ENCODE measurements at regions not wholly inside any gene's neighbourhood (a gene's known extent, or its start where the extent isn't known, plus 50 kb on each side); places are given as distances from the start of the nearest gene placed in this dataset.

- ATAC-seq (no peak), DNase-seq (no peak)
- Mint-ChIP-seq H3K4me1 (no peaks in the 10 kb centered on the region), H3K27me3 (peaks cover 12% of the 10 kb centered on the region), H3K36me3 (ENCODE audit: low read depth) (no peaks in the 10 kb centered on the region), H3K27ac (no peak overlapping the region), H3K4me3 (no peak overlapping the region), H3K9me3 (no peaks in the 10 kb centered on the region)
Measured at GRCh38 chr16:17718495-17718894, 247.7 kb upstream of the XYLT1 start.

- Mint-ChIP-seq H3K4me1 (no peaks in the 10 kb centered on the region), H3K27ac (no peak overlapping the region), H3K9me3 (peaks cover 4% of the 10 kb centered on the region), H3K4me3 (no peak overlapping the region), H3K36me3 (ENCODE audit: low read depth) (no peaks in the 10 kb centered on the region), H3K27me3 (no peaks in the 10 kb centered on the region)
- ATAC-seq (no peak), DNase-seq (no peak)
Measured at GRCh38 chr16:17705847-17706246, 235.1 kb upstream of the XYLT1 start.

GRCh38 chr16:17696616-17697015 lies 225.9 kb upstream of the XYLT1 start:
- H3K36me3 Mint-ChIP-seq (ENCODE audit: low read depth): no peaks in the 10 kb centered on the region
- no peak overlapping the region for H3K27ac Mint-ChIP-seq
- H3K4me1 Mint-ChIP-seq: no peaks in the 10 kb centered on the region
- no peaks in the 10 kb centered on the region for H3K9me3 Mint-ChIP-seq
- no peak for ATAC-seq
- H3K4me3 Mint-ChIP-seq: no peak overlapping the region
- peaks cover 15% of the 10 kb centered on the region for H3K27me3 Mint-ChIP-seq
- DNase-seq: no peak

GRCh38 chr16:17692484-17692883 lies 221.7 kb upstream of the XYLT1 start:
- DNase-seq: no peak
- no peaks in the 10 kb centered on the region for H3K9me3 Mint-ChIP-seq
- no peak for ATAC-seq
- peaks cover 16% of the 10 kb centered on the region for H3K27me3 Mint-ChIP-seq
- H3K4me1 Mint-ChIP-seq: no peaks in the 10 kb centered on the region
- H3K36me3 Mint-ChIP-seq (ENCODE audit: low read depth): no peaks in the 10 kb centered on the region
- H3K27ac Mint-ChIP-seq: no peak overlapping the region
- no peak overlapping the region for H3K4me3 Mint-ChIP-seq

GRCh38 chr16:17691899-17692176 lies 221.1 kb upstream of the XYLT1 start:
- Mint-ChIP-seq H3K27me3 (peaks cover 16% of the 10 kb centered on the region), H3K4me1 (no peaks in the 10 kb centered on the region), H3K4me3 (no peak overlapping the region), H3K9me3 (no peaks in the 10 kb centered on the region), H3K36me3 (ENCODE audit: low read depth) (no peaks in the 10 kb centered on the region), H3K27ac (no peak overlapping the region)
- DNase-seq (no peak), ATAC-seq (no peak)

GRCh38 chr16:17691106-17691898 lies 220.5 kb upstream of the XYLT1 start:
- Mint-ChIP-seq H3K9me3 (no peaks in the 10 kb centered on the region), H3K4me1 (no peaks in the 10 kb centered on the region), H3K27ac (no peak overlapping the region), H3K36me3 (ENCODE audit: low read depth) (no peaks in the 10 kb centered on the region), H3K4me3 (no peak overlapping the region), H3K27me3 (peaks cover 19% of the 10 kb centered on the region)
- no peak for DNase-seq
- ATAC-seq: no peak

- H3K9me3 Mint-ChIP-seq: peaks cover 7% of the 10 kb centered on the region
- H3K4me3 Mint-ChIP-seq: no peak overlapping the region
- H3K36me3 Mint-ChIP-seq (ENCODE audit: low read depth): no peaks in the 10 kb centered on the region
Measured at GRCh38 chr16:17685447-17685846, 214.7 kb upstream of the XYLT1 start.

GRCh38 chr16:17683281-17683680 lies 212.5 kb upstream of the XYLT1 start:
- DNase-seq (no peak), ATAC-seq (no peak)
- H3K4me3 Mint-ChIP-seq: no peak overlapping the region
- H3K4me1 Mint-ChIP-seq: no peaks in the 10 kb centered on the region
- peaks cover 15% of the 10 kb centered on the region for H3K27me3 Mint-ChIP-seq
- peaks cover 14% of the 10 kb centered on the region for H3K9me3 Mint-ChIP-seq
- no peak overlapping the region for H3K27ac Mint-ChIP-seq
- no peaks in the 10 kb centered on the region for H3K36me3 Mint-ChIP-seq (ENCODE audit: low read depth)

More at GRCh38 chr16:17685447-17685846, 214.7 kb upstream of the XYLT1 start:
- ATAC-seq (no peak), DNase-seq (no peak)
- Mint-ChIP-seq H3K27ac (no peak overlapping the region), H3K27me3 (peaks cover 18% of the 10 kb centered on the region), H3K4me1 (no peaks in the 10 kb centered on the region)

GRCh38 chr16:17676171-17676570 lies 205.4 kb upstream of the XYLT1 start:
- no peak overlapping the region for H3K27ac Mint-ChIP-seq
- H3K4me1 Mint-ChIP-seq: no peaks in the 10 kb centered on the region
- H3K9me3 Mint-ChIP-seq: peaks cover 10% of the 10 kb centered on the region
- peaks cover 9% of the 10 kb centered on the region for H3K27me3 Mint-ChIP-seq
- no peaks in the 10 kb centered on the region for H3K36me3 Mint-ChIP-seq (ENCODE audit: low read depth)
- H3K4me3 Mint-ChIP-seq: no peak overlapping the region
- DNase-seq: no peak
- no peak for ATAC-seq

- no peak overlapping the region for H3K27ac Mint-ChIP-seq
- H3K9me3 Mint-ChIP-seq: peaks cover 12% of the 10 kb centered on the region
- peaks cover 2% of the 10 kb centered on the region for H3K27me3 Mint-ChIP-seq
- ATAC-seq: no peak
- DNase-seq: no peak
- peaks cover 3% of the 10 kb centered on the region for H3K4me1 Mint-ChIP-seq
- H3K4me3 Mint-ChIP-seq: no peak overlapping the region
- H3K36me3 Mint-ChIP-seq (ENCODE audit: low read depth): no peaks in the 10 kb centered on the region
Measured at GRCh38 chr16:17668386-17668785, 197.6 kb upstream of the XYLT1 start.

- ATAC-seq: peak; percentile 54
- Mint-ChIP-seq H3K9me3 (peaks cover 12% of the 10 kb centered on the region), H3K36me3 (ENCODE audit: low read depth) (no peaks in the 10 kb centered on the region), H3K27me3 (no peaks in the 10 kb centered on the region), H3K4me1 (peaks cover 3% of the 10 kb centered on the region), H3K4me3 (no peak overlapping the region), H3K27ac (no peak overlapping the region)
- DNase-seq: no peak
Measured at GRCh38 chr16:17666293-17666692, 195.5 kb upstream of the XYLT1 start.

GRCh38 chr16:17658881-17659280 lies 188.1 kb upstream of the XYLT1 start:
- Mint-ChIP-seq H3K4me1 (no peaks in the 10 kb centered on the region), H3K9me3 (no peaks in the 10 kb centered on the region), H3K27ac (no peak overlapping the region)

GRCh38 chr16:17657045-17657444 lies 186.3 kb upstream of the XYLT1 start:
- Mint-ChIP-seq H3K27me3 (peaks cover 20% of the 10 kb centered on the region), H3K4me1 (no peaks in the 10 kb centered on the region), H3K4me3 (no peak overlapping the region), H3K9me3 (no peaks in the 10 kb centered on the region), H3K27ac (no peak overlapping the region), H3K36me3 (ENCODE audit: low read depth) (no peaks in the 10 kb centered on the region)
- ATAC-seq: no peak
- no peak for DNase-seq

More at GRCh38 chr16:17658881-17659280, 188.1 kb upstream of the XYLT1 start:
- H3K36me3 Mint-ChIP-seq (ENCODE audit: low read depth): no peaks in the 10 kb centered on the region
- no peak for DNase-seq
- no peak overlapping the region for H3K4me3 Mint-ChIP-seq
- no peak for ATAC-seq
- H3K27me3 Mint-ChIP-seq: peaks cover 16% of the 10 kb centered on the region

- ATAC-seq (no peak), DNase-seq (no peak)
- Mint-ChIP-seq H3K4me3 (no peak overlapping the region), H3K4me1 (no peaks in the 10 kb centered on the region), H3K36me3 (ENCODE audit: low read depth) (no peaks in the 10 kb centered on the region), H3K9me3 (no peaks in the 10 kb centered on the region), H3K27ac (no peak overlapping the region), H3K27me3 (peaks cover 26% of the 10 kb centered on the region)
Measured at GRCh38 chr16:17654571-17654970, 183.8 kb upstream of the XYLT1 start.

GRCh38 chr16:17654142-17654541 lies 183.4 kb upstream of the XYLT1 start:
- no peak for ATAC-seq
- Mint-ChIP-seq H3K27ac (no peak overlapping the region), H3K36me3 (ENCODE audit: low read depth) (no peaks in the 10 kb centered on the region), H3K4me1 (no peaks in the 10 kb centered on the region), H3K4me3 (no peak overlapping the region), H3K27me3 (peaks cover 25% of the 10 kb centered on the region), H3K9me3 (no peaks in the 10 kb centered on the region)
- no peak for DNase-seq

Measured in activated naive CD8-positive, alpha-beta T cell treated with anti-CD3 and anti-CD28 coated beads, Interleukin-2, amount 50 U/mL, for 24 hours (primary cell).